HG03060 (cell line): ENCODE measurements at regions not wholly inside any gene's neighbourhood (a gene's known extent, or its start where the extent isn't known, plus 50 kb on each side); places are given as distances from the start of the nearest gene placed in this dataset.
"Not testable (repeated sequence)": the region's sequence is repeated elsewhere in the genome, so short reads cannot be mapped to it uniquely, and the experiment has no call there.

ENCODE experiments used
- ATAC-seq: cut with Tn5 transposase; IDR thresholded peaks from one replicate; pipeline ENCODE4 v1.9.1; 2021; ENCODE audit warnings: low read depth, moderate number of reproducible peaks; ENCODE audit not compliant: unreplicated experiment

GRCh38 chr9:38170155-38170554, 101.1 kb upstream of the SHB start:
- ATAC-seq: not testable (repeated sequence)

DNA sequence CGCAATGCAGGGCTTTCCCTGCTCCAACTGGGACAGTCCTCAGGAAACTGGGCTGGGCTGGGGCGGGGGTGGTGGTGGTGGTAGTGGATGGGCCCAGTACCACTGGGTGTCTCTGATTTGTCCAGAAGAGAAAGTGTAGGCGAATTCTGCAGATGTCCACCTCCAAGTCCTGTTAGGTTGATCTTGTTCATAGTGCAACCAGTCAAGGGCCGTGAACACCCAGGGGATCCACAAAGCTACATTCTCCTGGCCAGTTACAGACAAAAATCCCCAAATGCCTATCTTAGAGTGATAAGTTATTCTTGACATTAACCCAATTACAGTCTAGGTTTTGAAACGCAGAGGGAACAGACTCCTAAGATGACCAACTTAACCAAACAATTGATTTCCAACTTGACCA, 97.5 kb upstream of the SHB start:
- no peak for ATAC-seq

DNA sequence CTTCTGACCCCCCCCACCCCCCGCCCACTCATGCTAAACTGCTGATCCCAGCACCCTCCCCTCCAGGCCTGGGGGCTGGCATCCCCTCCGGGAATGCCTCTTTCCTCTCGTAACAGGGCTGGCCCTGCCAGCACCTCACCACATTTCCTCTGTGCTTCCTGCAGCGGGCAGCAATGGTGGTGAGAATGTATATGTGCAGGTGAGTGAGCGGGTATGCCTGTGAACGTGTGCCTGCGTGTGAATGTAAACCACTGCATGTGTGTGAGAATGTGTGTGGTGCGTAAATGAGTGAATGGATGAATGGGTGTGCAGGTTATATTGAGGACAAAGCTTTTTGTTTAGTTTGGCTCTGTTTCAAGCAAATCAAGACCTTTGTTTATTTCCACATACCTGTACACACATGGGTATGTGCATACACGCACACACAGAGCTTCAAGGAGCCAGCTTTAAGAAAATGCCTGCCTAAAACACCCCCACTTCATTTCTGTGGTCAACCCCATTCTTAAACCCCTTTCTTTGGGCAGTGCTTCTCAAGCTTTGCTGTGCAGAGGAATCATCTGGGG, 95.7 kb upstream of the SHB start:
- no peak for ATAC-seq

DNA sequence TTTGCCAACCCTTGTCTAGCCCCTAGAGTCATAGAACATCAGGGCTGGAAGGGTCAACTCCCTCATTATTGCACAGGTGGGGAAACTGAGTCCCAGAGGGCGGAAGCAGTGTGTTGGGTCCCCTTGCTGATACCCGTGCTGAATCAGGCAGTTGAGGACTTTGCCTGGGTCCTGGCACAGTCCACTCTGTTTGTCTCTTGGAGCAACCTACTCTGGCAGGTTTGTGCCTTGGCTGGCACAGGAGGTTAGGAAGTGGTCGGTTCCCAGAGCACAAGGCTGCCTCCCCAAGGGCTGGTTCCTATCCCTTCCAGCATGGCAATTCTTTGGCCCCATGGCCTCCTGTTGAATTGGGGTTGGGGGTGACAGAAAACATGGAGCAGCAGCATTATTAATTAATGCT, 94.5 kb upstream of the SHB start:
- ATAC-seq: no peak

GRCh38 chr9:38162332-38163211, 93.5 kb upstream of the SHB start:
- ATAC-seq: no peak

GRCh38 chr9:38160613-38161215, 91.7 kb upstream of the SHB start:
- ATAC-seq: no peak

DNA sequence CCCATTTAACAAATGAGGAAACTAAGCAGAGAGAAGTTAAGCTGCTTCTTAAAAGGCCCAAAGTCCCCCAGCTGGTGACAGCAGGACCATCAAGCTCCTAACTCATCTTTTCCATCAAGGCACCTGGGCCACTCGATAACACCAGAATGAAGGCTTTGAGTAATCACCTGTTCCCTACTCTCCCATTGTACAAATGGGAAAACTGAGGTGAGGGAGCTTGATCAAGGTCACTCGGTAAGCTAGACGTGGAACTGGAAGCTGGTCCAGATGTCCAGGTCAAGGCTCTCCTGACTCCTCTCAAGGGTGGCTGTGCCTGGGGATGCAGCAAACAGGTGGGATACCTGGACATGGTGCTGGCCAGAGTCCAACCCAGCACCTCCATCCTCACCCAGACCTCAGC, 90.6 kb upstream of the SHB start:
- no peak for ATAC-seq

GRCh38 chr9:38158628-38159027, 89.6 kb upstream of the SHB start:
- ATAC-seq: no peak

DNA sequence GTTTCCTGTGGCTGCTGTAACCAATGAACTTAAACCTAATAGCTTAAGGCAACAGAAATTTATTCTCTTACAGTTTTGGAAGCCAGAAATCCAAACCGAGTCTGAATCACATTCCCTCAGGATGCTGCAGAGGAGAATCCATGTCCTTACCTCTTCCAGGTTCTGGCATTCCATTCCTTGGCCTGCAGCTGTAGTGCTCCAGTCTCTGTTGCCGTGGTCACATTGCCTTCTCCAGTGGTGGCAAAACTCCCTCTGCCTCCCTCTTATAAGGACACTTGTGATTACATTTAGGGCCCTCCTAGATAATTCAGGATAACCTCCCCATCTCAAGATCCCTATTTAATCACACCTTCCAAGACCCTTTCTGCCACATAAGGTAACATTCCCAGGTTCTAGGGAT, 88.7 kb upstream of the SHB start:
- ATAC-seq: no peak

DNA sequence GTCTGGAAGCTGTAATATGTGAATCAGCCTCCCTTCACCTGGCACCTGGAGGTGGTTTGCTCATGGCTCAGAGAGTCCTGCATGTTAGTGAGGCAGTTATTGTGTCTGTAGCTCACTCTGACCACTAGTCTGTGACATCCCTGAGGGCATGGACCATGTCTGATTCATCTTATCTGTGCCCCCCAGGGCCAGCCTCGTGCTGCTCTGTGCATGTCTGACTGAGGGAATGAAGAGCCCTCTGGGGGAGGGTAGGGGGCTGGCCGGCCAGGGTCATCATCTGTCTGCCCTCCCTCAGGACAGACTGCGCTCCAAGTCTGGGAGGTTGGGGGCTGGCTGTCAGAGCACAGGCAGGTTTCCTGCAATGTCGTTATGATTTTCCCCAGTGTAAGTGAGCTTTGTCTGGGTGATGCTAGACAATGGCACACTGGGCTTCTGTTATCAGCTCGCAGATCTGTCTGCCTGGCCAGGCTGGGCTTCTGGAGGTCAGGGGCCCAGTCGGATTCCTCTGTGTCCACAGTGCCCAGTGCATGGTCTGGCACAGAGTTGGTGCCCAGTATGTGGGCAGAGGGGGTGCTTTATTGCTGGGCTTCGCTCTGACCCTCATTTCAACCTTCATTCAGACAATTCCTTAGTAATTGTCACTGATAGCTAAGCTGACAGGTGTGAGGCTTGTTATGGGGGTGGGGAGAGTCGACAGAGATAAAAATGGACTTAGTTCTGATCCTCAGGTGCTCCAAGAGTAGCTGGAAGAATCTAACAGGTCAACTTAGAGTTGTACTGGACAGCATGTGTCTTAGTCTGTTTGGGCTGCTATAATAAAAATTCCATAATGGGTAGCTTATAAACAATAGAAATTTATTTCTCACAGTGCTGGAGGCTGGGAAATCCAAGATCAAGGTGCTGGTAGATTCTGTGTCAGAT, 85.7 kb upstream of the SHB start:
- ATAC-seq: no peak

DNA sequence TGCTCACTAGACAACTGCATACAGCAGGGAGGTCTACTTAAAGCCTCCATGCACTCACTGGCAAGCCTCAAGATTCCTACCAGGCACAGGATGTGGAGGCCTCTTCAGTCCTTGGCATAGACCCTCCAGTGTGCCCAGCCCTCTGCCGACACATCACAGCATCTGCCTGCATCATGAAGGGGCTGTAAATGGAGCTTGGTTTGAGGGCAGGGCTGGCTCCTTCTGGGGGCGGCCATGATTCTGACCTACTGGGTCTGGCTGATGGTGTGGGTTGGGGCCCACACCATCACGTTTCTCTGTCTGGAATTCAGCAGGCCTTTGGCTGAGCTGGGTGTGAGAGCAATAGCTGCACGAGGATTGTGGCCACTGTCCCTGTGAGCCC, 84.9 kb upstream of the SHB start:
- ATAC-seq: no peak

DNA sequence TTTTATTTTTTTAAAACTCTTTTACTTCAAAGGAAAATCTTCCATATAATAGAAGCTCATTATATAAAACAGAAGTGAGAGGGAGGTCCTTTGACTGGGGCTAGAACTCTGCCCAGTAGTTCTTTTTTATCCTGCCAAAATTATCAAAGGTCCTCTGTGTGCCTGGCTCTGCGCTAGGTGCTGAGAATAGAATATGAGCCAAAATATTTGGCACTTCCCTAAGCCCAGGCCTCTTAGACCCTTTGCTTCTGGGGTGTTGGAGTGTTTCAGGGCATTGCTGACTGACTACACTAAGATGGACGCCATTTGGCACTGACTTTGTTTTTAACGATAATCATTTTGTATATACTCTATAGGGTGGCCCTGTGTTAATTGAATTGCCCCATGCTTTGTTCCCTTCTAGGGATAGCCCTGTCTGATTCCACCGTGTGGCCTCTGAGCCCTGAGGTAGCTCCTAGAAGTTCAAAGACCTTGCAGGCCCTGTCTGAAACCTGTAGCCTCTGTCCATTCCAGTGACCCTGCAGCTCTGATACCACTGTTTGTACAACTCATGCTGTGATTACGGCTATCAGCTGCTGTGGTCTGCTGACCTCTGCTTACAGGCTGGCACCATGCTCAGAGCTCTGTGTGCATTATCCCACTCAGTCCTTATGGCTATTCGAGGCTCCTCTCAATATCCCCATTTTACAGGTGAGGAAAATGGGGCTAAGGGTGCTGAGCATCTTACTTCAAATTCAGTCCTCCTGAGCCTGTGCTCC, 84.3 kb upstream of the SHB start:
- no peak for ATAC-seq

DNA sequence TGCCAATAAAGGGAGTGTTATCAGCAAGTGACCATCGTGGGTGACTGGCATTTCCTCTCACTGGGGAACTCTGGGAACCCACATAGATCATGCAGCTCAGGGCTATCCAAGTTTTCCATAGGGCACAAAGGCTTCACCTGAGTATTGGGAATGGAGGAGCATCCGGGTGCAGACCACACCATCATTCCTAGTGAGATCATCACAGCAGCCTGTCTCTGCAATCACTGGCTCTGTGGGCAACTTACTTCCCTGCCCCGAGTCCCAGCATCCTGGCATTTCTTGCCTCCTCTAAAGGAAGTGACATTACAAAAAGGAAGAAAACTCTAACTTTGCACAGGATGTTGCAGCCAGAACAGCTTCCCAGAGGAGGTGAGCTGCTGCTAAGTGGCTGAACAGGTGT, 80.6 kb upstream of the SHB start:
- no peak for ATAC-seq

GRCh38 chr9:38146844-38147243, 77.8 kb upstream of the SHB start:
- no peak for ATAC-seq

DNA sequence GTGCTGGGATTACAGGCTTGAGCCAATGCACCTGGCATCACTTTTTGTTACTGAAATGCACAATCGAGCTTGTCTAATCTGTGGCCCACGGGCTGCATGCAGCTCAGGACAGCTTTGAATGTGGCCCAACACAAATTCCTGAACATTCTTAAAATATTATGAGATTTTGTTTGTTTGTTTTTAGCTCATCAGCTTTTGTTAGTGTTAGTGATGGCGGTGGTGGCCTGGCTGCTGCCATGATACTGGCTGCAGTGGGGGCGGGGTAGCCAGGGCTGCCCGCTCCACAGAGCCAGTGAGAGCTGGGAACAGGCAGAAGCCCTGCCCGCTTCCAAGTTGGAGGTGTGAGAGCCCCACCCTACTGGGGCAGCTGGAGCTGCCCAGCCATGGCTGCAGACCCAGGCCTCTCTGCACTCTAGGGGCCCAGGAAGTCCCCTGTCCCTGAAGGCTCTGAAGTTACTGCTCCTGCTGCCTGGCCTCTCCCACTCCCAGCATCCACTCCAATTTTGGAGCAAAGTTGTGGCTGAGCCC, 76.6 kb upstream of the SHB start:
- ATAC-seq: no peak

- ATAC-seq: no peak
These were observed 75.4 kb upstream of the SHB start for GRCh38 chr9:38144421-38144820.

DNA sequence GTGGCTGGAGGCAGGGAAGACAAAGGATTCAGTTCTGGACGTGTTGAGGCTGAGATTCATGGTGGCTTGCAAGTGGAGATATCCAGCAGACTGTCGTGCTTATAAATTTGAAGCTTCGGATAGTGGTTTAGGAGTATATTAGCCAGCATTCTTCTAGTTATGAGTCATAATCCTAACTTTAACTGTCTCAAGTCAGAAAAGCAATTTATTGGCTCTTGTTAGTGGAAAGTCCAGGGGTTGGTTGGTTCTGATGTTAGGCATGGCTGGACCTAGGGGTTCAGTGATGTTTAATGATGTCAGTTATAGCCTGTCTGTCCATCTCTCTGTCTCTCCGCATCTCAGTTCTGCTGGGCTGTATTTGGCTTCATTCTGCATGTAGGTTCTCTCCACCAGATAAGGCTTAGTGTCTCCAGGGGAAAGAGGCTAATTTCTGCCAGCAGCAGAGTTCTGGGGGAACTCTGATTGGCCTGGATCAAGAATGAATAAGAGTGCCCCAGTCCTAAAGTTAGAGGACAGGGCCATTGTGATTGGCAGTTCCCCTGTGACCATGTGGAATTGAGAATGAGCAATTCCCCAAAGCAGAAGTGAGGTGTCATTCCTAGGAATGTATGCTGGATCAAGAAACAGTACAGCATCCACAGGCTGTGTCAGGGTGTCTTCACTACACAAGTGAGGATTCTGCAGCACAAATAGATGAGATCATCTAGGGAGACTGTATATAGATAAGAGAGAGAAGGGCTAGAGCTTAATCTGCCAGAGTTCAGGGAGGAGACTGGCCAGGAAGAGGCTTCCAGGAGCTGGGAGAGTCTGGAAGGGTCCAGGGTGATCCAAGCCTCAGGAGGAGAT, 72.9 kb upstream of the SHB start:
- ATAC-seq: no peak

GRCh38 chr9:38138276-38138675, 69.2 kb upstream of the SHB start:
- no peak for ATAC-seq

GRCh38 chr9:38137342-38137741, 68.3 kb upstream of the SHB start:
- ATAC-seq: no peak
